GM23338 (cell line): ENCODE measurements at regions not wholly inside any gene's neighbourhood (a gene's known extent, or its start where the extent isn't known, plus 50 kb on each side); places are given as distances from the start of the nearest gene placed in this dataset.

Experiments used
- ATAC-seq: fragments of 200-7000 bp; cut with Tn5 transposase; 3 replicates; pipeline ENCODE4 v1.9.1; 2020
- DNase-seq: peaks from one replicate; pipeline ENCODE4 v3.0.0-alpha.2; 2015; ENCODE audit warnings: low spot score
- H2AFZ ChIP-seq: fragments of 200-600 bp; sonication (generic); 2 replicates; pipeline ENCODE4 v1.8.0; 2016; ENCODE audit warnings: antibody characterized with exemption, mild to moderate bottlenecking, moderate library complexity
- H3F3A ChIP-seq: fragments of 200-600 bp; sonication (generic); replicated peaks from 2 replicates; pipeline ENCODE4 v1.8.0; 2017; ENCODE audit warnings: antibody characterized with exemption, mixed run types, low read depth
- H3K27ac ChIP-seq: fragments of 200-600 bp; sonication (generic); 2 replicates; pipeline ENCODE4 v1.6.1; 2016; ENCODE audit warnings: low read depth
- H3K27me3 ChIP-seq: fragments of 200-600 bp; sonication (generic); 2 replicates; pipeline ENCODE4 v1.8.0; 2016; ENCODE audit warnings: mild to moderate bottlenecking, mixed run types, moderate library complexity; ENCODE audit not compliant: insufficient read depth
- H3K36me3 ChIP-seq: fragments of 200-600 bp; sonication (generic); 2 replicates; pipeline ENCODE4 v1.8.0; 2016; ENCODE audit warnings: mild to moderate bottlenecking; ENCODE audit not compliant: insufficient read depth
- H3K4me1 ChIP-seq: fragments of 200-600 bp; sonication (generic); 2 replicates; pipeline ENCODE4 v1.8.0; 2016; ENCODE audit warnings: mild to moderate bottlenecking, moderate library complexity; ENCODE audit not compliant: insufficient read depth
- H3K4me2 ChIP-seq: fragments of 200-600 bp; sonication (generic); 2 replicates; pipeline ENCODE4 v1.7.1; 2017; ENCODE audit warnings: mixed run types
- H3K4me3 ChIP-seq: fragments of 200-600 bp; sonication (generic); 2 replicates; pipeline ENCODE4 v1.6.1; 2016; ENCODE audit warnings: mixed run types
- H3K79me2 ChIP-seq: fragments of 200-600 bp; sonication (generic); replicated peaks from 2 replicates; pipeline ENCODE4 v1.8.0; 2017; ENCODE audit warnings: mild to moderate bottlenecking; ENCODE audit not compliant: insufficient read depth
- H3K9me2 ChIP-seq: fragments of 200-600 bp; sonication (generic); 2 replicates; pipeline ENCODE4 v1.8.0; 2017; ENCODE audit not compliant: insufficient read depth
- H4K20me1 ChIP-seq: fragments of 200-600 bp; sonication (generic); replicated peaks from 2 replicates; pipeline ENCODE4 v1.8.0; 2017; ENCODE audit warnings: mild to moderate bottlenecking; ENCODE audit not compliant: insufficient read depth
- H3K27ac Mint-ChIP-seq: 2 replicates; pipeline ENCODE4 v1.8.0; 2020; ENCODE audit warnings: inconsistent platforms, mild to moderate bottlenecking, moderate library complexity, mixed read lengths
- H3K27me3 Mint-ChIP-seq: 3 replicates; pipeline ENCODE4 v1.8.0; 2022; ENCODE audit warnings: low read depth, mild to moderate bottlenecking, moderate library complexity, mixed read lengths, inconsistent platforms; ENCODE audit not compliant: insufficient read depth, poor library complexity
- H3K36me3 Mint-ChIP-seq: 3 replicates; pipeline ENCODE4 v1.8.0; 2021; ENCODE audit warnings: low read depth, mild to moderate bottlenecking, inconsistent platforms, moderate library complexity, mixed read lengths
- H3K4me1 Mint-ChIP-seq: 3 replicates; pipeline ENCODE4 v1.8.0; 2020; ENCODE audit warnings: mild to moderate bottlenecking, inconsistent platforms, mixed read lengths
- H3K4me3 Mint-ChIP-seq: 3 replicates; pipeline ENCODE4 v1.8.0; 2021; ENCODE audit warnings: moderate library complexity, mild to moderate bottlenecking, inconsistent platforms, mixed read lengths
- H3K9me3 Mint-ChIP-seq: 3 replicates; pipeline ENCODE4 v1.8.0; 2020; ENCODE audit warnings: moderate library complexity, mild to moderate bottlenecking, inconsistent platforms, mixed read lengths
- CTCF ChIP-seq, 2 experiments: fragments of 200-600 bp in 1 of 2; sonication (generic) in 1 of 2; conservative IDR thresholded peaks; 2 replicates each; pipeline versions ENCODE4 v1.5.1 to v1.6.1; 2016 to 2017; ENCODE audit warnings: antibody characterized with exemption in 2 of 2, low read depth in 2 of 2, mild to moderate bottlenecking in 2 of 2, moderate library complexity in 1 of 2
- EZH2 ChIP-seq: fragments of 200-600 bp; sonication (generic); IDR thresholded peaks from one replicate; pipeline ENCODE4 v1.8.0; 2017; ENCODE audit warnings: antibody characterized with exemption, mild to moderate bottlenecking, low read depth; ENCODE audit not compliant: unreplicated experiment
- JUNB ChIP-seq: IDR thresholded peaks from one replicate; pipeline ENCODE4 v1.6.1; 2016; ENCODE audit warnings: antibody characterized with exemption; ENCODE audit not compliant: unreplicated experiment
- NANOG ChIP-seq: IDR thresholded peaks from 2 replicates; pipeline ENCODE4 v1.6.1; 2016; ENCODE audit warnings: antibody characterized with exemption, borderline replicate concordance
- POLR2AphosphoS5 ChIP-seq: IDR thresholded peaks from 2 replicates; pipeline ENCODE4 v1.6.1; 2016; ENCODE audit warnings: antibody characterized with exemption, low read depth
- REST ChIP-seq: IDR thresholded peaks from one replicate; pipeline ENCODE4 v1.6.1; 2018; ENCODE audit warnings: antibody characterized with exemption; ENCODE audit not compliant: unreplicated experiment
- ZNF331 ChIP-seq: fragments of 250-450 bp; sonication (Bioruptor Pico); IDR thresholded peaks from 2 replicates; pipeline ENCODE4 v1.5.0; 2020; ENCODE audit warnings: low read depth, mild to moderate bottlenecking, moderate library complexity
- ZNF462 ChIP-seq: fragments of 250-450 bp; sonication (Bioruptor Pico); IDR thresholded peaks from 2 replicates; pipeline ENCODE4 v1.5.0; 2020; ENCODE audit warnings: mild to moderate bottlenecking, moderate library complexity

DNA sequence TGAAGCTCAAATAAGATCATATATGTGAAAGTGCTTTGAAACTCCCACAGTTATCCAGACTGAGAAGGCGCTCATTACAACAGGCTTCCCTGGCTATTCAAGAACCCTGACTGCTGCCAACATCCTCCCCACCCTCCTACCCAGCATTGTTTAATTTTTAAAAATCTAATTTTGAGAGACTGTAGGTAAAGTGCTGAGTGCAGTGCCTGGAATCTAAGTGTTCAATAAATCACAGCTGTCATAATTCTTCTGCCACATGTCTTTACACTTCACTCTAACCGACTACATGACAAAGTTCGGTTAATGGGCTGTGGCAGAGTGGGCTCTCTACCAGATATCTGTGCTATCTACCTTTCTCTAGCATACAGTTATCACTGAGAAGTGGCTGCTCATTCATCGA, 255.6 kb upstream of the C9orf72 start (continued):
- TF ChIP-seq ZNF462 (CRISPR knock-in tag) (no peak), ZNF331 (no peak)

DNA sequence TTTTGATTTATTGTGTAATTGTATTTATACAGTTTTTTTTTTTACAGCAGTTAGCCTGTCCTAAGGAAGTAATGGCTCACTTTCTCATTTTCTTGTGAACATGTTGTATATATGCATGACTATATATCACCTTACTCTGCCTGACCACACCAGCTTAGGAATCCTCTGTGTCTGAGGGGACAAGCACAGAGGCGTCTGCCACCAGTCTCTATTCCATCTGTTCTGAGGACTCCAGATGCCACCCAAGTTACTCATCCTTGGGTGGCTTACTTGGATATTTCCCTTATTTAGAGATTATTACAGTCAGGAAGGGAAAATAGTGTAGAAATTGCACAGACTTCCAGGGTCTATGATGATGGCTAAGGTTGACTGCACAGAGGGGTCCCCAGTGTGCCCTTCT, 256.3 kb upstream of the C9orf72 start:
- Histone ChIP-seq H3K79me2 (no peaks in the 10 kb centered on the region), H3K27me3 (no peaks in the 10 kb centered on the region), H3K9me2 (no peaks in the 10 kb centered on the region), H2AFZ (peak overlapping the region; percentile 84; the same call in 1 of the 2 replicates), H3K4me1 (0 out of 2 replicates have a peak, but pooled peaks cover 3% of the 10 kb centered on the region), H4K20me1 (no peaks in the 10 kb centered on the region), H3K4me2 (no peak overlapping the region), H3K4me3 (no peak overlapping the region), H3K27ac (no peak overlapping the region), H3F3A (no peaks in the 10 kb centered on the region), H3K36me3 (no peaks in the 10 kb centered on the region)
- H3K27me3 Mint-ChIP-seq = no peaks in the 10 kb centered on the region
- DNase-seq (no peak), ATAC-seq (no peak)
- no peaks in the 10 kb centered on the region for H3K36me3 Mint-ChIP-seq
- H3K4me1 Mint-ChIP-seq = no peaks in the 10 kb centered on the region; the same call in 2 of the 3 replicates
- no peaks in the 10 kb centered on the region for H3K9me3 Mint-ChIP-seq
- H3K4me3 Mint-ChIP-seq = no peak overlapping the region
- H3K27ac Mint-ChIP-seq = no peak overlapping the region
- no peak for TF ChIP-seq NANOG
- TF ChIP-seq ZNF331 = no peak
- no peak for TF ChIP-seq CTCF (conservative IDR thresholded peaks at IDR 0.05; ENCODE audit: low read depth in 2 of 2)
- no peak for TF ChIP-seq POLR2AphosphoS5
- TF ChIP-seq REST = no peak
- TF ChIP-seq EZH2 = no peak
- no peak for TF ChIP-seq JUNB
